GM10248 (cell line): ENCODE measurements at regions not wholly inside any gene's neighbourhood (a gene's known extent, or its start where the extent isn't known, plus 50 kb on each side); places are given as distances from the start of the nearest gene placed in this dataset.

ENCODE experiments used
- CTCF ChIA-PET: fragments of 300-600 bp; sonication (Branson Sonifier 250); formaldehyde crosslinking; extraction: SDS; loops from one replicate; lab custom pipeline; 2021; ENCODE audit warnings: antibody characterized with exemption; lab: Yijun Ruan, JAX
- POLR2A ChIA-PET: fragments of 350-650 bp; sonication (Branson Sonifier 250); formaldehyde crosslinking; extraction: SDS; loops from one replicate; lab custom pipeline; 2020; ENCODE audit warnings: antibody characterized with exemption; lab: Yijun Ruan, JAX
- DNase-seq: peaks from one replicate; pipeline ENCODE4 v3.0.0; 2012; ENCODE audit errors: extremely low spot score
- TF ChIP-seq, protein P1 (sequence below): IDR thresholded peaks from 2 replicates; pipeline ENCODE4 v1.5.1; 2012; ENCODE audit warnings: mild to moderate bottlenecking, low read depth; ENCODE audit errors: extremely low read depth, missing control alignments, control extremely low read depth

DNA sequence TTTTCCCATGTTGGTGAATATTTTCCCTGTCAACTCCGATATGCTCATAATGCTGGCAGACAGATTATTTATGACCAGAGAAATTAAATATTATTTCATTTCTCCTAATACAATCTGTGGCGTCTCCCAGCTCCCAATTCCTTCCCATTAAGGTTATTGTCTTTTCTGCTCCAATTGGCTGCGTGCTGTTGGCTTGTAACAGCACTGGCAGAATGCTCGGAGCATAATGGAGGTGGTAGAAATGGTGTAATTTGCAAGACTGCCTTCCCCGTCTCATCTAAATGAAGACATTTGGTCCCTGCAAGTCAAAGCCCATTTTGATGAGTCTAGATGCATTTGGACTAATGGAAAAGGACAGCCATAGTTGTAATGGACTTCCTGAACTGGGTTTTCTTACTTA, 601.7 kb downstream of the BRINP1 start:
- CTCF ChIA-PET = no interaction called here
- DNase-seq = no peak
- TF ChIP-seq, protein P1, sequence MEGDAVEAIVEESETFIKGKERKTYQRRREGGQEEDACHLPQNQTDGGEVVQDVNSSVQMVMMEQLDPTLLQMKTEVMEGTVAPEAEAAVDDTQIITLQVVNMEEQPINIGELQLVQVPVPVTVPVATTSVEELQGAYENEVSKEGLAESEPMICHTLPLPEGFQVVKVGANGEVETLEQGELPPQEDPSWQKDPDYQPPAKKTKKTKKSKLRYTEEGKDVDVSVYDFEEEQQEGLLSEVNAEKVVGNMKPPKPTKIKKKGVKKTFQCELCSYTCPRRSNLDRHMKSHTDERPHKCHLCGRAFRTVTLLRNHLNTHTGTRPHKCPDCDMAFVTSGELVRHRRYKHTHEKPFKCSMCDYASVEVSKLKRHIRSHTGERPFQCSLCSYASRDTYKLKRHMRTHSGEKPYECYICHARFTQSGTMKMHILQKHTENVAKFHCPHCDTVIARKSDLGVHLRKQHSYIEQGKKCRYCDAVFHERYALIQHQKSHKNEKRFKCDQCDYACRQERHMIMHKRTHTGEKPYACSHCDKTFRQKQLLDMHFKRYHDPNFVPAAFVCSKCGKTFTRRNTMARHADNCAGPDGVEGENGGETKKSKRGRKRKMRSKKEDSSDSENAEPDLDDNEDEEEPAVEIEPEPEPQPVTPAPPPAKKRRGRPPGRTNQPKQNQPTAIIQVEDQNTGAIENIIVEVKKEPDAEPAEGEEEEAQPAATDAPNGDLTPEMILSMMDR = no peak
- POLR2A ChIA-PET = no interaction called here

- ChIA-PET CTCF (no interaction called here), POLR2A (no interaction called here)
- TF ChIP-seq, protein P1 = no peak
- DNase-seq = no peak
Measured at GRCh38 chr9:118782790-118783463, 586.3 kb downstream of the BRINP1 start.

GRCh38 chr9:118784033-118784432, 585.2 kb downstream of the BRINP1 start:
- ChIA-PET POLR2A (no interaction called here), CTCF (no interaction called here)
- TF ChIP-seq, protein P1 = no peak
- DNase-seq = no peak

DNA sequence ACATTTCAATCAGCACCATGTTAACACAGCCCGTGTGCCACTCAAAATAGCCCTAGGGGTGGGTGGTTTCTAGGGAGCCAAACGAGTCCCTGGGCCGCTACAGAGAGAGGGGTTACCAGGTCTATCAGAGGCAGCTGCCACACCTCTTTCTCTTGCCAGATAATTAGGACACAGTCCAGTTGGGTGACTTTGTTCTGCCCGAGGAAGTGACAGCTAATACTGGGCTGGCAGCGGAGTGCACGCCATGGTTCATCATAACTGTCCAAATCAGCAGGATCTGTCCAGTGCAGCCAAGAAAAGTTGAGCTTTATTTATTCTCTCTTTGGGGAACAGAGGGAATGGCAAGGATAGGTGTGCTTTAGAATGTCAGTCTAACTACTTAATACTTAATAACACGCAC, 583.8 kb downstream of the BRINP1 start:
- no peak for DNase-seq
- ChIA-PET CTCF (no interaction called here), POLR2A (no interaction called here)
- TF ChIP-seq, protein P1 = no peak

GRCh38 chr9:118786877-118787276, 582.4 kb downstream of the BRINP1 start:
- TF ChIP-seq, protein P1 = no peak
- ChIA-PET POLR2A (no interaction called here), CTCF (interaction anchor here (1.8 kb wide), 1 partner anchor 21 kb away, joined by 3 read pairs; no protein-coding TSS in a partner anchor)
- DNase-seq = no peak

DNA sequence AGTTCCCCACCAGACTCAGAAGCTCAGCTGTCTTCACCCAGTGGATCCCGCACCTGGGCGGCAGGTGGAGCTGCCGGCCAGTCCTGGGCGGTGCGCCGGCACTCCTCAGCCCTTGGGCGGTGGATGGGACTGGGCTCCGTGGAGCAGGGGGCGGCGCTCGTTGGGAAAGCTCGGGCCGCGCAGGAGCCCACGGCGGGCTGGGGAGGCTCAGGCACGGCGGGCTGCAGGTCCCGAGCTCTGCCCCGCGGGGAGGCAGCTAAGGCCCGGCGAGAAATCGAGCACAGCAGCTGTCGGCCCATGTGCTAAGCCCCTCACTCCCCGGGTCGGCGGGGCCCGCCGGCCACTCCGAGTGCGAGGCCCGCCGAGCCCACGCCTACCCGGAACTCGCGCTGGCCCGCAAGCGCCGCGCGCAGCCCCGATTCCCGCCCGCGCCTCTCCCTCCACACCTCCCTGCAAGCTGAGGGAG, 560.0 kb downstream of the BRINP1 start:
- CTCF ChIA-PET = no interaction called here
- POLR2A ChIA-PET = no interaction called here
- TF ChIP-seq, protein P1 = no peak
- no peak for DNase-seq
